ENCODE measurements at regions not wholly inside any gene's neighbourhood (a gene's known extent, or its start where the extent isn't known, plus 50 kb on each side); places are given as distances from the start of the nearest gene placed in this dataset.

DNA sequence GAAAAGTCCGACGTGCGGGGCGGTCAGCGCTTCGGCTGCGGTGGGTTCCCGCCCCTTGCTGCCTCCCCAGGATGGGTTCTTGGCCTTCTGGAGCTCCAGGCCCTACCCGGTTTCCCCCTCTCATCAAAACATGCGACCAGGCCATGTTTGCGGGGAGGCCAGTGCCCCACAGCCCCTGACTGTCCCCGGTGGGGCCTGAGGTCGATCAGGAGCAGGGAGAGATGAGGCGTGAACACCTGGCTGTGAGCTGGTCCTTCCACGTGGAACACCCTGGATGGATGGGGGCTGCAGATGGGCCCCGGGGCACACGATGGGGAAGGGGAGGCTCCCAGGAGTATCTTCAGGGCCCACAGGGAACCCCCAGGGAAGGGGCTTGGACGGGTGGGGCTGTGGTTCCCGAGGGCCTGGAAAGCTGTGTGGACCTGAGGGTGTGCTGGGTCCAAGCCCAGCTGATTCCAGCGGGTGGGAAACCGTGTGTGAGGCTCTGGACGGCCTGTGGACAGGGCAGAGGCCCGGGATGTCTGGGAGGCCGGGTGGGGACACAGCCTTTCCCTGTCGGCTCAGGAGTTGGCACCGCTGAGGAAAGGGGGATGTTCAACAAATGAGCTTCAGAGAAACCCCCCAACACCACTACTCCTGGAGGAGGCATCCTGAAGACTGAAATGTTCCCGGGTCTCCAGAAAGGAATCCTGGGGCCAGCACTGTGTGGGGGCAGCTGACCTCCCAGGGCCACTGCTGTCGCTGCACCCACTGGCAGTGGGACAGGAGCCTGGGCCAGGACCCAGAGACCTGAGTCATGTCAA lies 187.0 kb upstream of the C14orf180 start:
- no peak for ATAC-seq (replicated peaks in 1 of 4)
- no peaks in the 10 kb centered on the region for H3K27me3 Mint-ChIP-seq
- ChIA-PET POLR2A (no interaction called here), CTCF (no interaction called here)
- no peaks in the 10 kb centered on the region for H3K27me3 ChIP-seq (replicated peaks in 1 of 2; ENCODE audit: control insufficient read depth in 2 of 2, extremely low read depth in 1 of 2, insufficient read depth in 2 of 2, low read length in 1 of 2)
- no peaks in the 10 kb centered on the region for H3K36me3 ChIP-seq (ENCODE audit: control insufficient read depth in 2 of 2, extremely low read depth in 1 of 2, insufficient read depth in 1 of 2, low read length in 1 of 2)
- no peaks in the 10 kb centered on the region for H3K9me3 ChIP-seq
- peaks cover 7 to 88% of the 10 kb centered on the region in 2 experiments for H3K4me1 ChIP-seq (ENCODE audit: control insufficient read depth in 1 of 2, extremely low read depth in 1 of 2, insufficient read depth in 2 of 2, low read length in 2 of 2)
- peak in 2 of 35 experiments; percentile 5 to 12 for DNase-seq
- H3K27ac ChIP-seq (ENCODE audit: low read length): peak overlapping the region; percentile 73
- peak overlapping the region; percentile 91 to 95 for H3K27ac Mint-ChIP-seq
- peaks cover 67 to 82% (median 71%) of the 10 kb centered on the region in 3 donors for H3K4me1 Mint-ChIP-seq
- no peak overlapping the region for H3K4me3 ChIP-seq (ENCODE audit: control insufficient read depth in 1 of 2, extremely low read depth in 1 of 2, low read length in 1 of 2)
- WGBS (ENCODE audit: insufficient coverage): 94% methylated on average over 23 of the region's 28 CpGs
- peaks cover 2% of the 10 kb centered on the region for H3K36me3 Mint-ChIP-seq
- peaks cover 0 to 7% (median 2%) of the 10 kb centered on the region in 3 donors for H3K9me3 Mint-ChIP-seq
- H3K4me3 Mint-ChIP-seq: peak overlapping the region in 2 of 3 donors; percentile 13 to 81

GRCh38 chr14:104393199-104393897 lies 186.2 kb upstream of the C14orf180 start:
- H3K27me3 ChIP-seq (replicated peaks in 1 of 2; ENCODE audit: control insufficient read depth in 2 of 2, extremely low read depth in 1 of 2, insufficient read depth in 2 of 2, low read length in 1 of 2): no peaks in the 10 kb centered on the region
- Mint-ChIP-seq H3K27me3 (no peaks in the 10 kb centered on the region), H3K27ac (peak overlapping the region; percentile 92 to 95), H3K9me3 (peaks cover 0 to 13% (median 6%) of the 10 kb centered on the region in 3 donors), H3K4me1 (peaks cover 67 to 83% (median 69%) of the 10 kb centered on the region in 3 donors), H3K4me3 (peak overlapping the region; percentile 62 to 81 (median 65)), H3K36me3 (peaks cover 5% of the 10 kb centered on the region)
- ChIA-PET POLR2A (no interaction called here), CTCF (no interaction called here)
- H3K4me3 ChIP-seq (ENCODE audit: control insufficient read depth in 1 of 2, extremely low read depth in 1 of 2, low read length in 1 of 2): peak overlapping the region; percentile 10 to 22
- peaks cover 7 to 85% of the 10 kb centered on the region in 2 experiments for H3K4me1 ChIP-seq (ENCODE audit: control insufficient read depth in 1 of 2, extremely low read depth in 1 of 2, insufficient read depth in 2 of 2, low read length in 2 of 2)
- H3K27ac ChIP-seq (ENCODE audit: low read length): peak overlapping the region; percentile 73
- H3K36me3 ChIP-seq (ENCODE audit: control insufficient read depth in 2 of 2, extremely low read depth in 1 of 2, insufficient read depth in 1 of 2, low read length in 1 of 2): no peaks in the 10 kb centered on the region
- no peaks in the 10 kb centered on the region for H3K9me3 ChIP-seq
- DNase-seq (peak in 2 of 35 experiments; percentile 7 to 13), ATAC-seq (replicated peaks in 1 of 4) (no peak)
- 95% methylated on average over 9 of the region's 18 CpGs for WGBS (ENCODE audit: insufficient coverage)

DNA sequence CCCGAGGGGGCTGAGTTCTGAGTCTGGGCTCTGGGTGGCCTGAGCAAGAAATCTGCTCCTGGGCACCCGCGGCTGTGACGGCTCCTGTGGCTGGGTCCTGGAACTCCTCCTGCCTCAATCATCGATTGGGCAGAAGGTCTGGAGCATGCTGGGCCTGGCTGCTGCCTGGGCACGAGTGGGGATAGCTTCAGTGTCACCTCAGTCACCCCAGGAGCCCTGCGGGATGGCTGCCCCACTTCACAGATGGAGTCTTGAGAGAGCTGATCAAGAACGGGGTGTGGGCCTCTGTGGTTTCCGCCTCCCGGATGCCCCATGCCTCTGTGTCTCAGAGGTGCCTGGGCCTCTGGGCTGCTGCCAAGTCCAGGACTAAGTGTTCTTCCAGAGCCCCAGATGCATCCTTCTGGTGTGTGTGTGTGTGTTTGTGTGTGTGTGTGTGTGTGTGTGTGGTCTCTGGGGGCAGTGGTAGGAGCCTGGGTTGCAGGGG lies 185.6 kb upstream of the C14orf180 start:
- peaks cover 5% of the 10 kb centered on the region for H3K36me3 Mint-ChIP-seq
- no peaks in the 10 kb centered on the region for H3K27me3 ChIP-seq (replicated peaks in 1 of 2; ENCODE audit: control insufficient read depth in 2 of 2, extremely low read depth in 1 of 2, insufficient read depth in 2 of 2, low read length in 1 of 2)
- H3K36me3 ChIP-seq (ENCODE audit: control insufficient read depth in 2 of 2, extremely low read depth in 1 of 2, insufficient read depth in 1 of 2, low read length in 1 of 2): no peaks in the 10 kb centered on the region
- peak overlapping the region; percentile 10 to 22 for H3K4me3 ChIP-seq (ENCODE audit: control insufficient read depth in 1 of 2, extremely low read depth in 1 of 2, low read length in 1 of 2)
- H3K9me3 ChIP-seq: no peaks in the 10 kb centered on the region
- H3K27me3 Mint-ChIP-seq: no peaks in the 10 kb centered on the region
- DNase-seq (peak; percentile 65 to 87 (median 81)), ATAC-seq (replicated peaks in 1 of 4) (peak; percentile 66 to 92 (median 90))
- H3K27ac Mint-ChIP-seq: peak overlapping the region; percentile 92
- peak overlapping the region; percentile 62 to 81 (median 65) for H3K4me3 Mint-ChIP-seq
- peaks cover 0 to 13% (median 6%) of the 10 kb centered on the region in 3 donors for H3K9me3 Mint-ChIP-seq
- H3K4me1 ChIP-seq (ENCODE audit: control insufficient read depth in 1 of 2, extremely low read depth in 1 of 2, insufficient read depth in 2 of 2, low read length in 2 of 2): peaks cover 7 to 82% of the 10 kb centered on the region in 2 experiments
- POLR2A ChIA-PET: no interaction called here
- CTCF ChIA-PET: no interaction called here
- H3K4me1 Mint-ChIP-seq: peaks cover 64 to 85% (median 69%) of the 10 kb centered on the region in 3 donors
- peak overlapping the region; percentile 73 for H3K27ac ChIP-seq (ENCODE audit: low read length)
- WGBS (ENCODE audit: insufficient coverage): 5% methylated on average over 10 of the region's 10 CpGs

GRCh38 chr14:104394409-104394851 lies 185.1 kb upstream of the C14orf180 start:
- Mint-ChIP-seq H3K4me3 (peak overlapping the region; percentile 34 to 81 (median 65)), H3K9me3 (peaks cover 0 to 13% (median 6%) of the 10 kb centered on the region in 3 donors), H3K36me3 (peaks cover 5% of the 10 kb centered on the region), H3K4me1 (peaks cover 65 to 85% (median 69%) of the 10 kb centered on the region in 3 donors), H3K27me3 (no peaks in the 10 kb centered on the region), H3K27ac (peak overlapping the region; percentile 92)
- Histone ChIP-seq H3K36me3 (ENCODE audit: control insufficient read depth in 2 of 2, extremely low read depth in 1 of 2, insufficient read depth in 1 of 2, low read length in 1 of 2) (no peaks in the 10 kb centered on the region), H3K9me3 (no peaks in the 10 kb centered on the region), H3K4me3 (ENCODE audit: control insufficient read depth in 1 of 2, extremely low read depth in 1 of 2, low read length in 1 of 2) (peak overlapping the region in 1 of 2 donors; percentile 22), H3K27me3 (replicated peaks in 1 of 2; ENCODE audit: control insufficient read depth in 2 of 2, extremely low read depth in 1 of 2, insufficient read depth in 2 of 2, low read length in 1 of 2) (no peaks in the 10 kb centered on the region), H3K4me1 (ENCODE audit: control insufficient read depth in 1 of 2, extremely low read depth in 1 of 2, insufficient read depth in 2 of 2, low read length in 2 of 2) (peaks cover 7 to 82% of the 10 kb centered on the region in 2 experiments), H3K27ac (ENCODE audit: low read length) (peak overlapping the region; percentile 73)
- ATAC-seq (replicated peaks in 1 of 4) (peak in 3 of 4 experiments; percentile 7 to 17 (median 15)), DNase-seq (peak in 4 of 35 experiments; percentile 15 to 34 (median 31))
- 41% methylated on average over 5 of the region's 13 CpGs for WGBS (ENCODE audit: insufficient coverage)
- CTCF ChIA-PET: interaction anchor here in 1 of 2 donors (1.4 kb wide), 1 partner anchor 317 kb away, joined by 3 read pairs; no protein-coding TSS in a partner anchor
- POLR2A ChIA-PET: no interaction called here

DNA sequence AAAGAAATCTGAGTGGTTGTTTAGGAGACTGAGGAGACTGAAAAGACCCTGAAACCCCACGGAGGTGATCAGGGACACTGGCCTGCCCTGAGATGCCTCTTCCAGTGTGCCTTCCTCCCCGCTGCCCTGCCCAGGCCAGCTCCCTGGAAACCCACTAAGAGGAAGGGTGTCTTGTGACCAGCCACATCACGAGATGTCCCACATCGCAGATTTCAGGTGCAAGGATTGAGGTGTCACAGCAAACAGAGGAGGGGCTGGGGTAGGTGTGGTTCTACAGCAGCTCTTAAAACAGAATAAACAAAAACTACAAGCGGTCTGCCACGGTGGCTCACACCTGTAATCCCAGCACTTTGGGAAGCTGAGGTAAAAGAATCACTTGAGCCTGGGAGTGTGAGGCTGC lies 184.3 kb upstream of the C14orf180 start:
- H3K4me1 ChIP-seq (ENCODE audit: control insufficient read depth in 1 of 2, extremely low read depth in 1 of 2, insufficient read depth in 2 of 2, low read length in 2 of 2): peaks cover 7 to 82% of the 10 kb centered on the region in 2 experiments
- Mint-ChIP-seq H3K27me3 (no peaks in the 10 kb centered on the region), H3K27ac (peak overlapping the region; percentile 92), H3K36me3 (peaks cover 5% of the 10 kb centered on the region), H3K9me3 (peaks cover 0 to 13% (median 6%) of the 10 kb centered on the region in 3 donors), H3K4me1 (peaks cover 64 to 84% (median 69%) of the 10 kb centered on the region in 3 donors), H3K4me3 (peak overlapping the region in 2 of 3 donors; percentile 28 to 81)
- H3K36me3 ChIP-seq (ENCODE audit: control insufficient read depth in 2 of 2, extremely low read depth in 1 of 2, insufficient read depth in 1 of 2, low read length in 1 of 2): no peaks in the 10 kb centered on the region
- ChIA-PET POLR2A (no interaction called here), CTCF (interaction anchor here in 1 of 2 donors (1.4 kb wide), 1 partner anchor 317 kb away, joined by 3 read pairs; no protein-coding TSS in a partner anchor)
- DNase-seq (peak in 1 of 35 experiments; percentile 13), ATAC-seq (replicated peaks in 1 of 4) (no peak)
- H3K27ac ChIP-seq (ENCODE audit: low read length): peak overlapping the region; percentile 73
- no peaks in the 10 kb centered on the region for H3K9me3 ChIP-seq
- no peak overlapping the region for H3K4me3 ChIP-seq (ENCODE audit: control insufficient read depth in 1 of 2, extremely low read depth in 1 of 2, low read length in 1 of 2)
- H3K27me3 ChIP-seq (replicated peaks in 1 of 2; ENCODE audit: control insufficient read depth in 2 of 2, extremely low read depth in 1 of 2, insufficient read depth in 2 of 2, low read length in 1 of 2): no peaks in the 10 kb centered on the region
- no CpG with 5 or more reads among the region's 6 CpGs for WGBS (ENCODE audit: insufficient coverage)
